ENCODE measurements at regions not wholly inside any gene's neighbourhood (a gene's known extent, or its start where the extent isn't known, plus 50 kb on each side); places are given as distances from the start of the nearest gene placed in this dataset.

DNA sequence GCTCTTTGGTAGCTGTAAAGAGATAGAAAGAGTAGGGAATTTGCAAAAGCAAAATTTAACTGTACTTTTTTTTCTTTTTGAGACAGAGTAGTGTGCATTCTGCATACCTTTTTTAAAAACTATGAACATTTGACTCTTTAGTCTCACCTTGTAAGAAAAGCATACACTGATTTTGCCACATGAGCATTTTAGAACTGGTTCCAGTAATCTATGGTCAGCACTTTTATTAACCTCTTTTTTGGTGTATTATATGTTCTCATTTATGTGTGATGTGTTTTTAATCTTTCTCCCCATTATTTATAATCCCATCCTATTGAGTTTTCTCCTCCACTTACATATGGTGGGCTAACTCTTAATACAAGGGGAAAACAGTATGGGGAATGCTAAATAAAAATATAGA, 1111.4 kb downstream of the FLRT2 start:
- no peak for TF ChIP-seq CTCF (IDR thresholded peaks at IDR 0.05; ENCODE audit: poor library complexity)
- no peak for TF ChIP-seq EZH2 (IDR thresholded peaks at IDR 0.05; ENCODE audit: borderline replicate concordance)

Data from hepatocyte (in vitro differentiated cells).